ENCODE measurements at regions not wholly inside any gene's neighbourhood (a gene's known extent, or its start where the extent isn't known, plus 50 kb on each side); places are given as distances from the start of the nearest gene placed in this dataset.

- H3F3A ChIP-seq (ENCODE audit: control insufficient read depth, insufficient read depth): no peaks in the 10 kb centered on the region
- H3K36me3 ChIP-seq (ENCODE audit: control insufficient read depth, low read length): no peaks in the 10 kb centered on the region
- H3K9me2 ChIP-seq (replicated peaks; ENCODE audit: control insufficient read depth, low read length): no peaks in the 10 kb centered on the region
- H3K79me2 ChIP-seq (ENCODE audit: control insufficient read depth, low read length): no peaks in the 10 kb centered on the region
- no peaks in the 10 kb centered on the region for H3K4me1 ChIP-seq (ENCODE audit: control insufficient read depth, low read length)
- H3K4me3 ChIP-seq (ENCODE audit: low read length): no peak overlapping the region
- no peaks in the 10 kb centered on the region for H4K20me1 ChIP-seq (ENCODE audit: control insufficient read depth, insufficient read depth, low read depth, low read length)
- TF ChIP-seq, protein P1, sequence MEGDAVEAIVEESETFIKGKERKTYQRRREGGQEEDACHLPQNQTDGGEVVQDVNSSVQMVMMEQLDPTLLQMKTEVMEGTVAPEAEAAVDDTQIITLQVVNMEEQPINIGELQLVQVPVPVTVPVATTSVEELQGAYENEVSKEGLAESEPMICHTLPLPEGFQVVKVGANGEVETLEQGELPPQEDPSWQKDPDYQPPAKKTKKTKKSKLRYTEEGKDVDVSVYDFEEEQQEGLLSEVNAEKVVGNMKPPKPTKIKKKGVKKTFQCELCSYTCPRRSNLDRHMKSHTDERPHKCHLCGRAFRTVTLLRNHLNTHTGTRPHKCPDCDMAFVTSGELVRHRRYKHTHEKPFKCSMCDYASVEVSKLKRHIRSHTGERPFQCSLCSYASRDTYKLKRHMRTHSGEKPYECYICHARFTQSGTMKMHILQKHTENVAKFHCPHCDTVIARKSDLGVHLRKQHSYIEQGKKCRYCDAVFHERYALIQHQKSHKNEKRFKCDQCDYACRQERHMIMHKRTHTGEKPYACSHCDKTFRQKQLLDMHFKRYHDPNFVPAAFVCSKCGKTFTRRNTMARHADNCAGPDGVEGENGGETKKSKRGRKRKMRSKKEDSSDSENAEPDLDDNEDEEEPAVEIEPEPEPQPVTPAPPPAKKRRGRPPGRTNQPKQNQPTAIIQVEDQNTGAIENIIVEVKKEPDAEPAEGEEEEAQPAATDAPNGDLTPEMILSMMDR (IDR thresholded peaks at IDR 0.05; ENCODE audit: low read depth, low read length, poor library complexity, severe bottlenecking): no peak
- no peak for TF ChIP-seq EZH2phosphoT487 (IDR thresholded peaks at IDR 0.05; ENCODE audit: borderline replicate concordance, low read length)
- no peak overlapping the region for H3K27ac ChIP-seq (ENCODE audit: low read depth, low read length)
- H3K4me2 ChIP-seq (ENCODE audit: low read length): no peak overlapping the region
- no peaks in the 10 kb centered on the region for H3K9me3 ChIP-seq (ENCODE audit: control insufficient read depth, insufficient read depth, low read length)
- no peaks in the 10 kb centered on the region for H3K27me3 ChIP-seq (ENCODE audit: control insufficient read depth, low read length)
Observed at GRCh38 chr1:222090103-222090502, 348.2 kb upstream of the DUSP10 start.

- Histone ChIP-seq H3K36me3 (ENCODE audit: control insufficient read depth, low read length) (no peaks in the 10 kb centered on the region), H3K4me3 (ENCODE audit: low read length) (no peak overlapping the region), H3K79me2 (ENCODE audit: control insufficient read depth, low read length) (no peaks in the 10 kb centered on the region), H3K27ac (ENCODE audit: low read depth, low read length) (no peak overlapping the region), H3K27me3 (ENCODE audit: control insufficient read depth, low read length) (no peaks in the 10 kb centered on the region), H4K20me1 (ENCODE audit: control insufficient read depth, insufficient read depth, low read depth, low read length) (no peaks in the 10 kb centered on the region), H3K4me1 (ENCODE audit: control insufficient read depth, low read length) (no peaks in the 10 kb centered on the region), H3F3A (ENCODE audit: control insufficient read depth, insufficient read depth) (no peaks in the 10 kb centered on the region), H3K4me2 (ENCODE audit: low read length) (no peak overlapping the region), H3K9me2 (replicated peaks; ENCODE audit: control insufficient read depth, low read length) (no peaks in the 10 kb centered on the region), H3K9me3 (ENCODE audit: control insufficient read depth, insufficient read depth, low read length) (no peaks in the 10 kb centered on the region)
- TF ChIP-seq, protein P1 (IDR thresholded peaks at IDR 0.05; ENCODE audit: low read depth, low read length, poor library complexity, severe bottlenecking): no peak
- TF ChIP-seq EZH2phosphoT487 (IDR thresholded peaks at IDR 0.05; ENCODE audit: borderline replicate concordance, low read length): no peak
Observed at GRCh38 chr1:222087221-222087920, 345.5 kb upstream of the DUSP10 start.

GRCh38 chr1:222084996-222085395 is 343.1 kb upstream of the DUSP10 start:
- H3K9me3 ChIP-seq (ENCODE audit: control insufficient read depth, insufficient read depth, low read length): no peaks in the 10 kb centered on the region
- H4K20me1 ChIP-seq (ENCODE audit: control insufficient read depth, insufficient read depth, low read depth, low read length): no peaks in the 10 kb centered on the region
- H3K36me3 ChIP-seq (ENCODE audit: control insufficient read depth, low read length): no peaks in the 10 kb centered on the region
- H3K9me2 ChIP-seq (replicated peaks; ENCODE audit: control insufficient read depth, low read length): no peaks in the 10 kb centered on the region
- no peaks in the 10 kb centered on the region for H3K27me3 ChIP-seq (ENCODE audit: control insufficient read depth, low read length)
- no peak overlapping the region for H3K4me3 ChIP-seq (ENCODE audit: low read length)
- TF ChIP-seq, protein P1 (IDR thresholded peaks at IDR 0.05; ENCODE audit: low read depth, low read length, poor library complexity, severe bottlenecking): no peak
- TF ChIP-seq EZH2phosphoT487 (IDR thresholded peaks at IDR 0.05; ENCODE audit: borderline replicate concordance, low read length): no peak
- no peaks in the 10 kb centered on the region for H3F3A ChIP-seq (ENCODE audit: control insufficient read depth, insufficient read depth)
- no peaks in the 10 kb centered on the region for H3K4me1 ChIP-seq (ENCODE audit: control insufficient read depth, low read length)
- no peaks in the 10 kb centered on the region for H3K79me2 ChIP-seq (ENCODE audit: control insufficient read depth, low read length)
- no peak overlapping the region for H3K4me2 ChIP-seq (ENCODE audit: low read length)
- no peak overlapping the region for H3K27ac ChIP-seq (ENCODE audit: low read depth, low read length)
